SK-N-SH (cell line): ENCODE measurements at regions not wholly inside any gene's neighbourhood (a gene's known extent, or its start where the extent isn't known, plus 50 kb on each side); places are given as distances from the start of the nearest gene placed in this dataset.

Experiments
- TAF1 ChIP-seq: IDR thresholded peaks from 2 replicates; pipeline ENCODE4 v1.6.1; 2012; ENCODE audit warnings: low read depth, mild to moderate bottlenecking, low read length, moderate library complexity, borderline replicate concordance
- TF ChIP-seq, protein P1 (sequence below): IDR thresholded peaks from 2 replicates; pipeline ENCODE4 v1.4.0; 2012; ENCODE audit warnings: low read depth
- TF ChIP-seq, protein P2 (sequence below): fragments of 200-600 bp; sonication (generic); IDR thresholded peaks from 2 replicates; pipeline ENCODE4 v1.6.1; 2017; ENCODE audit warnings: antibody characterized with exemption, mild to moderate bottlenecking, moderate library complexity

GRCh38 chr3:86594838-86595237, 396.1 kb downstream of the VGLL3 start:
- TF ChIP-seq, protein P1, sequence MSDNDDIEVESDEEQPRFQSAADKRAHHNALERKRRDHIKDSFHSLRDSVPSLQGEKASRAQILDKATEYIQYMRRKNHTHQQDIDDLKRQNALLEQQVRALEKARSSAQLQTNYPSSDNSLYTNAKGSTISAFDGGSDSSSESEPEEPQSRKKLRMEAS = no peak
- TF ChIP-seq, protein P2, sequence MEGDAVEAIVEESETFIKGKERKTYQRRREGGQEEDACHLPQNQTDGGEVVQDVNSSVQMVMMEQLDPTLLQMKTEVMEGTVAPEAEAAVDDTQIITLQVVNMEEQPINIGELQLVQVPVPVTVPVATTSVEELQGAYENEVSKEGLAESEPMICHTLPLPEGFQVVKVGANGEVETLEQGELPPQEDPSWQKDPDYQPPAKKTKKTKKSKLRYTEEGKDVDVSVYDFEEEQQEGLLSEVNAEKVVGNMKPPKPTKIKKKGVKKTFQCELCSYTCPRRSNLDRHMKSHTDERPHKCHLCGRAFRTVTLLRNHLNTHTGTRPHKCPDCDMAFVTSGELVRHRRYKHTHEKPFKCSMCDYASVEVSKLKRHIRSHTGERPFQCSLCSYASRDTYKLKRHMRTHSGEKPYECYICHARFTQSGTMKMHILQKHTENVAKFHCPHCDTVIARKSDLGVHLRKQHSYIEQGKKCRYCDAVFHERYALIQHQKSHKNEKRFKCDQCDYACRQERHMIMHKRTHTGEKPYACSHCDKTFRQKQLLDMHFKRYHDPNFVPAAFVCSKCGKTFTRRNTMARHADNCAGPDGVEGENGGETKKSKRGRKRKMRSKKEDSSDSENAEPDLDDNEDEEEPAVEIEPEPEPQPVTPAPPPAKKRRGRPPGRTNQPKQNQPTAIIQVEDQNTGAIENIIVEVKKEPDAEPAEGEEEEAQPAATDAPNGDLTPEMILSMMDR = no peak
- no peak for TF ChIP-seq TAF1
